Activated CD4-positive, alpha-beta memory T cell treated with anti-CD3 and anti-CD28 coated beads for 36 hours (primary cell): ENCODE measurements at regions not wholly inside any gene's neighbourhood (a gene's known extent, or its start where the extent isn't known, plus 50 kb on each side); places are given as distances from the start of the nearest gene placed in this dataset.

Source experiments
- CTCF ChIA-PET: fragments of 350-600 bp; sonication (Branson Sonifier 250); formaldehyde crosslinking; loops from one replicate; lab custom pipeline; 2021; ENCODE audit warnings: antibody characterized with exemption, inconsistent platforms; lab: Charles Lee
- POLR2A ChIA-PET: fragments of 350-600 bp; sonication (Branson Sonifier 250); formaldehyde crosslinking; loops from one replicate; lab custom pipeline; 2021; ENCODE audit warnings: antibody characterized with exemption; lab: Charles Lee
- DNase-seq: peaks from one replicate; pipeline ENCODE4 v3.0.0-alpha.2; 2020
- H3K27ac Mint-ChIP-seq: one replicate; pipeline ENCODE4 v1.8.0; 2021; ENCODE audit warnings: mixed read lengths
- H3K27me3 Mint-ChIP-seq: one replicate; pipeline ENCODE4 v1.8.0; 2021; ENCODE audit warnings: mixed read lengths
- H3K36me3 Mint-ChIP-seq: one replicate; pipeline ENCODE4 v1.8.0; 2021; ENCODE audit warnings: mixed read lengths
- H3K4me1 Mint-ChIP-seq: one replicate; pipeline ENCODE4 v1.8.0; 2021; ENCODE audit warnings: low read depth, mixed read lengths
- H3K4me3 Mint-ChIP-seq: one replicate; pipeline ENCODE4 v1.8.0; 2021; ENCODE audit warnings: mild to moderate bottlenecking, mixed read lengths
- H3K9me3 Mint-ChIP-seq: one replicate; pipeline ENCODE4 v1.8.0; 2021; ENCODE audit warnings: mixed read lengths
- intact Hi-C: fragments of 100-400 bp; cut with micrococcal nuclease; formaldehyde crosslinking; loops from one replicate; pipeline ENCODE4 v1.15.1; 2023

GRCh38 chr18:45119876-45120275 is 439.2 kb downstream of the SETBP1 start:
- Mint-ChIP-seq H3K9me3 (no peaks in the 10 kb centered on the region), H3K27me3 (peaks cover 5% of the 10 kb centered on the region), H3K4me1 (no peaks in the 10 kb centered on the region), H3K27ac (no peak overlapping the region), H3K36me3 (no peaks in the 10 kb centered on the region), H3K4me3 (no peak overlapping the region)
- CTCF ChIA-PET = no interaction called here
- POLR2A ChIA-PET = no interaction called here
- DNase-seq = no peak
- intact Hi-C loops = no loop called here

- H3K9me3 Mint-ChIP-seq = no peaks in the 10 kb centered on the region
- DNase-seq = no peak
- no peaks in the 10 kb centered on the region for H3K36me3 Mint-ChIP-seq
- peaks cover 2% of the 10 kb centered on the region for H3K27me3 Mint-ChIP-seq
- intact Hi-C loops = no loop called here
- CTCF ChIA-PET = no interaction called here
- H3K27ac Mint-ChIP-seq = no peak overlapping the region
- H3K4me1 Mint-ChIP-seq = no peaks in the 10 kb centered on the region
- POLR2A ChIA-PET = no interaction called here
- no peak overlapping the region for H3K4me3 Mint-ChIP-seq
These were observed 440.5 kb downstream of the SETBP1 start for GRCh38 chr18:45121146-45121545.

GRCh38 chr18:45122506-45122905 is 441.8 kb downstream of the SETBP1 start:
- no peak overlapping the region for H3K4me3 Mint-ChIP-seq
- DNase-seq = no peak
- H3K36me3 Mint-ChIP-seq = no peaks in the 10 kb centered on the region
- H3K9me3 Mint-ChIP-seq = no peaks in the 10 kb centered on the region
- intact Hi-C loops = no loop called here
- peaks cover 2% of the 10 kb centered on the region for H3K27me3 Mint-ChIP-seq
- ChIA-PET CTCF (no interaction called here), POLR2A (no interaction called here)
- no peaks in the 10 kb centered on the region for H3K4me1 Mint-ChIP-seq
- no peak overlapping the region for H3K27ac Mint-ChIP-seq

GRCh38 chr18:45127405-45127804 is 446.7 kb downstream of the SETBP1 start:
- Mint-ChIP-seq H3K9me3 (no peaks in the 10 kb centered on the region), H3K4me1 (no peaks in the 10 kb centered on the region), H3K27me3 (no peaks in the 10 kb centered on the region), H3K36me3 (no peaks in the 10 kb centered on the region), H3K4me3 (no peak overlapping the region), H3K27ac (no peak overlapping the region)
- no peak for DNase-seq
- intact Hi-C loops = no loop called here
- CTCF ChIA-PET = no interaction called here
- POLR2A ChIA-PET = no interaction called here

GRCh38 chr18:45133276-45133675 is 452.6 kb downstream of the SETBP1 start:
- no peak for DNase-seq
- Mint-ChIP-seq H3K9me3 (no peaks in the 10 kb centered on the region), H3K4me1 (no peaks in the 10 kb centered on the region), H3K27me3 (no peaks in the 10 kb centered on the region), H3K36me3 (no peaks in the 10 kb centered on the region), H3K4me3 (no peak overlapping the region), H3K27ac (no peak overlapping the region)
- CTCF ChIA-PET = no interaction called here
- intact Hi-C loops = no loop called here
- POLR2A ChIA-PET = no interaction called here

- H3K9me3 Mint-ChIP-seq = no peaks in the 10 kb centered on the region
- H3K27ac Mint-ChIP-seq = no peak overlapping the region
- ChIA-PET POLR2A (no interaction called here), CTCF (no interaction called here)
- no peak for DNase-seq
- no peaks in the 10 kb centered on the region for H3K4me1 Mint-ChIP-seq
- intact Hi-C loops = no loop called here
- H3K27me3 Mint-ChIP-seq = no peaks in the 10 kb centered on the region
- H3K4me3 Mint-ChIP-seq = no peak overlapping the region
- H3K36me3 Mint-ChIP-seq = no peaks in the 10 kb centered on the region
These were observed 455.8 kb downstream of the SETBP1 start for GRCh38 chr18:45136381-45137086.

- CTCF ChIA-PET = no interaction called here
- Mint-ChIP-seq H3K27ac (no peak overlapping the region), H3K36me3 (no peaks in the 10 kb centered on the region), H3K4me1 (no peaks in the 10 kb centered on the region), H3K4me3 (no peak overlapping the region), H3K9me3 (no peaks in the 10 kb centered on the region), H3K27me3 (no peaks in the 10 kb centered on the region)
- no peak for DNase-seq
- POLR2A ChIA-PET = no interaction called here
- intact Hi-C loops = no loop called here
These were observed 456.4 kb downstream of the SETBP1 start for GRCh38 chr18:45137087-45137419.

- ChIA-PET POLR2A (no interaction called here), CTCF (no interaction called here)
- H3K4me3 Mint-ChIP-seq = no peak overlapping the region
- intact Hi-C loops = no loop called here
- DNase-seq = no peak
- H3K4me1 Mint-ChIP-seq = no peaks in the 10 kb centered on the region
- H3K27me3 Mint-ChIP-seq = no peaks in the 10 kb centered on the region
- no peaks in the 10 kb centered on the region for H3K36me3 Mint-ChIP-seq
- no peak overlapping the region for H3K27ac Mint-ChIP-seq
- no peaks in the 10 kb centered on the region for H3K9me3 Mint-ChIP-seq
These were observed 458.8 kb downstream of the SETBP1 start for GRCh38 chr18:45139478-45139877.

- POLR2A ChIA-PET = no interaction called here
- CTCF ChIA-PET = no interaction called here
- no peaks in the 10 kb centered on the region for H3K4me1 Mint-ChIP-seq
- H3K36me3 Mint-ChIP-seq = no peaks in the 10 kb centered on the region
- H3K9me3 Mint-ChIP-seq = no peaks in the 10 kb centered on the region
- no peak overlapping the region for H3K27ac Mint-ChIP-seq
- no peaks in the 10 kb centered on the region for H3K27me3 Mint-ChIP-seq
- intact Hi-C loops = no loop called here
- DNase-seq = no peak
- no peak overlapping the region for H3K4me3 Mint-ChIP-seq
These were observed 462.2 kb downstream of the SETBP1 start for GRCh38 chr18:45142868-45143267.

- no peaks in the 10 kb centered on the region for H3K27me3 Mint-ChIP-seq
- no peak overlapping the region for H3K4me3 Mint-ChIP-seq
- no peaks in the 10 kb centered on the region for H3K4me1 Mint-ChIP-seq
- no peak for DNase-seq
- intact Hi-C loops = no loop called here
- no peaks in the 10 kb centered on the region for H3K9me3 Mint-ChIP-seq
- ChIA-PET CTCF (interaction anchor here (2.0 kb wide), 1 partner anchor 63 kb away, joined by 7 read pairs; no protein-coding TSS in a partner anchor), POLR2A (no interaction called here)
- no peaks in the 10 kb centered on the region for H3K36me3 Mint-ChIP-seq
- no peak overlapping the region for H3K27ac Mint-ChIP-seq
These were observed 465.6 kb upstream of the SLC14A2 start for GRCh38 chr18:45149712-45150111.

- no peaks in the 10 kb centered on the region for H3K9me3 Mint-ChIP-seq
- POLR2A ChIA-PET = no interaction called here
These were observed 463.6 kb upstream of the SLC14A2 start for GRCh38 chr18:45151645-45152044.

GRCh38 chr18:45155526-45155925 is 459.8 kb upstream of the SLC14A2 start:
- peaks cover 6% of the 10 kb centered on the region for H3K27me3 Mint-ChIP-seq
- H3K4me3 Mint-ChIP-seq = no peak overlapping the region
- CTCF ChIA-PET = no interaction called here
- POLR2A ChIA-PET = no interaction called here
- no peaks in the 10 kb centered on the region for H3K36me3 Mint-ChIP-seq
- H3K4me1 Mint-ChIP-seq = no peaks in the 10 kb centered on the region
- DNase-seq = no peak
- H3K9me3 Mint-ChIP-seq = no peaks in the 10 kb centered on the region
- intact Hi-C loops = no loop called here
- no peak overlapping the region for H3K27ac Mint-ChIP-seq

More at GRCh38 chr18:45151645-45152044, 463.6 kb upstream of the SLC14A2 start:
- Mint-ChIP-seq H3K27me3 (no peaks in the 10 kb centered on the region), H3K4me3 (no peak overlapping the region), H3K36me3 (no peaks in the 10 kb centered on the region), H3K27ac (no peak overlapping the region), H3K4me1 (no peaks in the 10 kb centered on the region)
- intact Hi-C loops = no loop called here
- CTCF ChIA-PET = no interaction called here
- DNase-seq = no peak

GRCh38 chr18:45156946-45157345 is 458.3 kb upstream of the SLC14A2 start:
- no peak overlapping the region for H3K27ac Mint-ChIP-seq
- H3K4me3 Mint-ChIP-seq = no peak overlapping the region
- peaks cover 6% of the 10 kb centered on the region for H3K27me3 Mint-ChIP-seq
- CTCF ChIA-PET = interaction anchor here (1.0 kb wide), 1 partner anchor 56 kb away, joined by 4 read pairs; no protein-coding TSS in a partner anchor
- H3K4me1 Mint-ChIP-seq = no peaks in the 10 kb centered on the region
- intact Hi-C loops = no loop called here
- POLR2A ChIA-PET = no interaction called here
- DNase-seq = no peak
- H3K9me3 Mint-ChIP-seq = no peaks in the 10 kb centered on the region
- no peaks in the 10 kb centered on the region for H3K36me3 Mint-ChIP-seq
